ENCODE measurements at regions not wholly inside any gene's neighbourhood (a gene's known extent, or its start where the extent isn't known, plus 50 kb on each side); places are given as distances from the start of the nearest gene placed in this dataset.

- H3K27ac ChIP-seq, result no peak overlapping the region
- TF ChIP-seq ZFX (IDR thresholded peaks at IDR 0.05) (no peak), CTCF (conservative IDR thresholded peaks at IDR 0.05) (no peak)
Observed at GRCh38 chr2:111219285-111219684, 98.6 kb downstream of the BCL2L11 start.

- TF ChIP-seq ZFX (IDR thresholded peaks at IDR 0.05) (no peak), CTCF (conservative IDR thresholded peaks at IDR 0.05) (no peak)
- no peak overlapping the region for H3K27ac ChIP-seq
Observed at GRCh38 chr2:111219734-111220505, 99.2 kb downstream of the BCL2L11 start.

GRCh38 chr2:111220962-111221361, 100.2 kb downstream of the BCL2L11 start:
- TF ChIP-seq ZFX (IDR thresholded peaks at IDR 0.05), result no peak

GRCh38 chr2:111221701-111222100, 101.0 kb downstream of the BCL2L11 start:
- TF ChIP-seq ZFX (IDR thresholded peaks at IDR 0.05), result no peak
- no peak for TF ChIP-seq CTCF (conservative IDR thresholded peaks at IDR 0.05)
- H3K27ac ChIP-seq, result no peak overlapping the region

More at GRCh38 chr2:111220962-111221361, 100.2 kb downstream of the BCL2L11 start:
- H3K27ac ChIP-seq, result no peak overlapping the region

GRCh38 chr2:111222204-111222866, 101.6 kb downstream of the BCL2L11 start:
- TF ChIP-seq CTCF (conservative IDR thresholded peaks at IDR 0.05), result no peak
- TF ChIP-seq ZFX (IDR thresholded peaks at IDR 0.05), result no peak
- no peak overlapping the region for H3K27ac ChIP-seq

DNA sequence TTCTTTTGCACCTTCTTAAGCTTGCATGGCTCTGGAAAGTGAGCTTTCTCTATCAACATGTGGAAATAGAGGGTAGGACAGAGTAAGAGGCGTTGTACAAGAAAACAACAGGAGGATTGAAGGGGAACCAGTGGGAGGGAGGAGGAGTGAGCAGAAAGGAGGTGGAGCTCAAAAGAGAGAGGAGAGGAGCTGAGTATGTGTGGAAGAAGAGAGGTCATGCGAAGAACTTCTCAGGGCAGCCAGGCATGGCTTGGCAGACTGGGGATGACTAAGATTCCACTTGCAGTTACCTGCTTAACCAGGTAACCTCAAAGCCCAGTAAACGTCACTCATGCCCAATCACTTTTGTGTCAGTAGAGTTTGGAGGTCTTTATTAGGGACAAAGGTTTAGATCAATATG, 105.1 kb downstream of the BCL2L11 start:
- no peak for TF ChIP-seq ZFX (IDR thresholded peaks at IDR 0.05)
- no peak for TF ChIP-seq CTCF (conservative IDR thresholded peaks at IDR 0.05)
- no peak overlapping the region for H3K27ac ChIP-seq

GRCh38 chr2:111226876-111227700, 106.4 kb downstream of the BCL2L11 start:
- H3K27ac ChIP-seq, result no peak overlapping the region

More at GRCh38 chr2:111226876-111227700, 106.4 kb downstream of the BCL2L11 start:
- TF ChIP-seq ZFX (IDR thresholded peaks at IDR 0.05), result no peak
- no peak for TF ChIP-seq CTCF (conservative IDR thresholded peaks at IDR 0.05)
